ENCODE measurements at regions not wholly inside any gene's neighbourhood (a gene's known extent, or its start where the extent isn't known, plus 50 kb on each side); places are given as distances from the start of the nearest gene placed in this dataset.

GRCh38 chr9:80369641-80370040 lies 797.9 kb downstream of the TLE4 start:
- TF ChIP-seq EZH2phosphoT487 (IDR thresholded peaks at IDR 0.05; ENCODE audit: low read depth, severe bottlenecking, unreplicated experiment), result no peak
- TF ChIP-seq, protein P1, sequence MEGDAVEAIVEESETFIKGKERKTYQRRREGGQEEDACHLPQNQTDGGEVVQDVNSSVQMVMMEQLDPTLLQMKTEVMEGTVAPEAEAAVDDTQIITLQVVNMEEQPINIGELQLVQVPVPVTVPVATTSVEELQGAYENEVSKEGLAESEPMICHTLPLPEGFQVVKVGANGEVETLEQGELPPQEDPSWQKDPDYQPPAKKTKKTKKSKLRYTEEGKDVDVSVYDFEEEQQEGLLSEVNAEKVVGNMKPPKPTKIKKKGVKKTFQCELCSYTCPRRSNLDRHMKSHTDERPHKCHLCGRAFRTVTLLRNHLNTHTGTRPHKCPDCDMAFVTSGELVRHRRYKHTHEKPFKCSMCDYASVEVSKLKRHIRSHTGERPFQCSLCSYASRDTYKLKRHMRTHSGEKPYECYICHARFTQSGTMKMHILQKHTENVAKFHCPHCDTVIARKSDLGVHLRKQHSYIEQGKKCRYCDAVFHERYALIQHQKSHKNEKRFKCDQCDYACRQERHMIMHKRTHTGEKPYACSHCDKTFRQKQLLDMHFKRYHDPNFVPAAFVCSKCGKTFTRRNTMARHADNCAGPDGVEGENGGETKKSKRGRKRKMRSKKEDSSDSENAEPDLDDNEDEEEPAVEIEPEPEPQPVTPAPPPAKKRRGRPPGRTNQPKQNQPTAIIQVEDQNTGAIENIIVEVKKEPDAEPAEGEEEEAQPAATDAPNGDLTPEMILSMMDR (IDR thresholded peaks at IDR 0.05; ENCODE audit: poor library complexity), result no peak

Measured in hepatocyte (in vitro differentiated cells).